Astrocyte (in vitro differentiated cells and primary cell): ENCODE measurements at regions not wholly inside any gene's neighbourhood (a gene's known extent, or its start where the extent isn't known, plus 50 kb on each side); places are given as distances from the start of the nearest gene placed in this dataset.

ENCODE experiments used
- DNase-seq: peaks from one replicate; pipeline ENCODE4 v3.0.0-alpha.2; 2010; ENCODE audit warnings: low read depth
- FAIRE-seq: peaks from 2 replicates; lab custom pipeline; 2011; peaks lifted over from hg19 to GRCh38; lab: Jason Lieb, UNC
- H2AFZ ChIP-seq: 2 replicates; pipeline ENCODE4 v1.6.0; 2012; ENCODE audit warnings: low read depth, low read length, inconsistent platforms
- H3K27ac ChIP-seq: 2 replicates; pipeline ENCODE4 v1.5.1; 2011; ENCODE audit warnings: low read depth, low read length, inconsistent platforms
- H3K27me3 ChIP-seq: 2 replicates; pipeline ENCODE4 v1.6.0; 2011; ENCODE audit warnings: low read length, inconsistent platforms; ENCODE audit not compliant: insufficient read depth
- H3K36me3 ChIP-seq: 2 replicates; pipeline ENCODE4 v1.5.1; 2011; ENCODE audit warnings: low read length, inconsistent platforms; ENCODE audit not compliant: insufficient read depth
- H3K4me1 ChIP-seq: 2 replicates; pipeline ENCODE4 v1.5.1; 2011; ENCODE audit warnings: low read length, inconsistent platforms; ENCODE audit not compliant: insufficient read depth
- H3K4me2 ChIP-seq: 2 replicates; pipeline ENCODE4 v1.6.0; 2012; ENCODE audit warnings: low read length, inconsistent platforms
- H3K4me3 ChIP-seq: 2 replicates; pipeline ENCODE4 v1.5.1; 2011; ENCODE audit warnings: low read depth, mild to moderate bottlenecking, low read length, inconsistent platforms; ENCODE audit not compliant: insufficient read depth
- H3K79me2 ChIP-seq: 2 replicates; pipeline ENCODE4 v1.6.0; 2012; ENCODE audit warnings: mild to moderate bottlenecking, low read length, inconsistent platforms; ENCODE audit not compliant: insufficient read depth
- H3K9ac ChIP-seq: 2 replicates; pipeline ENCODE4 v1.6.0; 2012; ENCODE audit warnings: mild to moderate bottlenecking, low read length, inconsistent platforms
- H3K9me3 ChIP-seq: 2 replicates; pipeline ENCODE4 v1.5.1; 2012; ENCODE audit warnings: low read depth, mild to moderate bottlenecking, low read length, inconsistent platforms; ENCODE audit not compliant: insufficient read depth
- H4K20me1 ChIP-seq: 2 replicates; pipeline ENCODE4 v1.6.0; 2012; ENCODE audit warnings: low read length, inconsistent platforms; ENCODE audit not compliant: insufficient read depth
- H3K27ac Mint-ChIP-seq: one replicate; pipeline ENCODE4 v1.8.0; 2021; ENCODE audit warnings: mild to moderate bottlenecking, mixed read lengths; ENCODE audit not compliant: unreplicated experiment
- H3K27me3 Mint-ChIP-seq: one replicate; pipeline ENCODE4 v1.8.0; 2021; ENCODE audit warnings: low read depth, mixed read lengths; ENCODE audit not compliant: unreplicated experiment
- H3K36me3 Mint-ChIP-seq: one replicate; pipeline ENCODE4 v1.8.0; 2021; ENCODE audit warnings: low read depth, mixed read lengths; ENCODE audit not compliant: unreplicated experiment
- H3K4me1 Mint-ChIP-seq: one replicate; pipeline ENCODE4 v1.8.0; 2021; ENCODE audit warnings: low read depth, mixed read lengths; ENCODE audit not compliant: unreplicated experiment
- H3K4me3 Mint-ChIP-seq: one replicate; pipeline ENCODE4 v1.8.0; 2021; ENCODE audit warnings: mild to moderate bottlenecking, moderate library complexity, mixed read lengths; ENCODE audit not compliant: unreplicated experiment
- H3K9me3 Mint-ChIP-seq: one replicate; pipeline ENCODE4 v1.8.0; 2021; ENCODE audit warnings: mild to moderate bottlenecking, mixed read lengths; ENCODE audit not compliant: unreplicated experiment
- CTCF ChIP-seq: IDR thresholded peaks from 2 replicates; pipeline ENCODE4 v1.5.1; 2011; ENCODE audit warnings: low read depth, mild to moderate bottlenecking, inconsistent platforms, low read length, moderate library complexity; ENCODE audit not compliant: insufficient read depth
- EZH2 ChIP-seq: IDR thresholded peaks from 2 replicates; pipeline ENCODE4 v1.6.1; 2012; ENCODE audit warnings: mild to moderate bottlenecking, low read length, inconsistent platforms; ENCODE audit not compliant: insufficient read depth

- no peaks in the 10 kb centered on the region for H4K20me1 ChIP-seq
- TF ChIP-seq EZH2: no peak
- TF ChIP-seq CTCF: peak; percentile 74
- H3K9ac ChIP-seq: no peak overlapping the region
- H3K4me1 ChIP-seq: no peaks in the 10 kb centered on the region
- H2AFZ ChIP-seq: no peak overlapping the region
- H3K36me3 Mint-ChIP-seq: no peaks in the 10 kb centered on the region
- no peak overlapping the region for H3K4me3 Mint-ChIP-seq
- no peak overlapping the region for H3K4me3 ChIP-seq
- H3K36me3 ChIP-seq: no peaks in the 10 kb centered on the region
- peaks cover 2% of the 10 kb centered on the region for H3K4me1 Mint-ChIP-seq
- no peaks in the 10 kb centered on the region for H3K27me3 ChIP-seq
- no peak overlapping the region for H3K27ac Mint-ChIP-seq
- H3K27ac ChIP-seq: no peak overlapping the region
- H3K27me3 Mint-ChIP-seq: no peaks in the 10 kb centered on the region
- FAIRE-seq (peak; percentile 26), DNase-seq (peak; percentile 42)
- H3K4me2 ChIP-seq: no peak overlapping the region
- H3K9me3 ChIP-seq: no peaks in the 10 kb centered on the region
- H3K79me2 ChIP-seq: no peaks in the 10 kb centered on the region
- H3K9me3 Mint-ChIP-seq: no peaks in the 10 kb centered on the region
Measured at GRCh38 chr12:78470354-78471195, 394.0 kb upstream of the SYT1 start.

- Histone ChIP-seq H3K79me2 (no peaks in the 10 kb centered on the region), H3K27me3 (no peaks in the 10 kb centered on the region), H3K36me3 (no peaks in the 10 kb centered on the region), H3K4me3 (no peak overlapping the region), H3K9ac (no peak overlapping the region), H3K4me1 (no peaks in the 10 kb centered on the region), H4K20me1 (no peaks in the 10 kb centered on the region), H3K9me3 (no peaks in the 10 kb centered on the region), H3K4me2 (no peak overlapping the region), H3K27ac (no peak overlapping the region), H2AFZ (no peak overlapping the region)
- no peaks in the 10 kb centered on the region for H3K27me3 Mint-ChIP-seq
- no peaks in the 10 kb centered on the region for H3K36me3 Mint-ChIP-seq
- FAIRE-seq: no peak
- peaks cover 2% of the 10 kb centered on the region for H3K9me3 Mint-ChIP-seq
- no peak overlapping the region for H3K27ac Mint-ChIP-seq
- no peak for TF ChIP-seq CTCF
- TF ChIP-seq EZH2: no peak
- peak; percentile 60 for DNase-seq
- H3K4me3 Mint-ChIP-seq: no peak overlapping the region
- H3K4me1 Mint-ChIP-seq: peaks cover 2% of the 10 kb centered on the region
Measured at GRCh38 chr12:78473136-78473535, 391.4 kb upstream of the SYT1 start.

- FAIRE-seq (no peak), DNase-seq (no peak)
- H3K9me3 Mint-ChIP-seq: peaks cover 2% of the 10 kb centered on the region
- Histone ChIP-seq H3K4me3 (no peak overlapping the region), H3K9ac (no peak overlapping the region), H4K20me1 (no peaks in the 10 kb centered on the region), H3K4me1 (no peaks in the 10 kb centered on the region), H3K9me3 (no peaks in the 10 kb centered on the region), H3K36me3 (no peaks in the 10 kb centered on the region), H3K4me2 (no peak overlapping the region), H3K27me3 (peaks cover under 1% of the 10 kb centered on the region), H3K79me2 (no peaks in the 10 kb centered on the region), H3K27ac (no peak overlapping the region), H2AFZ (no peak overlapping the region)
- no peak overlapping the region for H3K27ac Mint-ChIP-seq
- H3K4me3 Mint-ChIP-seq: no peak overlapping the region
- no peak for TF ChIP-seq CTCF
- no peak for TF ChIP-seq EZH2
- no peaks in the 10 kb centered on the region for H3K36me3 Mint-ChIP-seq
- H3K27me3 Mint-ChIP-seq: no peaks in the 10 kb centered on the region
- H3K4me1 Mint-ChIP-seq: peaks cover 2% of the 10 kb centered on the region
Measured at GRCh38 chr12:78473561-78473960, 391.0 kb upstream of the SYT1 start.
